ENCODE measurements at regions not wholly inside any gene's neighbourhood (a gene's known extent, or its start where the extent isn't known, plus 50 kb on each side); places are given as distances from the start of the nearest gene placed in this dataset.

GRCh38 chr14:84541018-84541417 lies 988.9 kb upstream of the FLRT2 start:
- no peak for DNase-seq
- intact Hi-C loops (cut with DNase I), result no loop called here

- intact Hi-C loops (cut with DNase I), result no loop called here
- DNase-seq, result no peak
These were observed 986.1 kb upstream of the FLRT2 start for GRCh38 chr14:84543859-84544258.

GRCh38 chr14:84544486-84545131 lies 985.3 kb upstream of the FLRT2 start:
- intact Hi-C loops (cut with DNase I), result no loop called here
- DNase-seq, result no peak

- intact Hi-C loops (cut with DNase I), result no loop called here
- DNase-seq, result no peak
These were observed 983.7 kb upstream of the FLRT2 start for GRCh38 chr14:84546236-84546635.

- DNase-seq, result no peak
These were observed 975.8 kb upstream of the FLRT2 start for GRCh38 chr14:84554136-84554535.

GRCh38 chr14:84555493-84555892 lies 974.5 kb upstream of the FLRT2 start:
- no peak for DNase-seq
- intact Hi-C loops (cut with DNase I), result no loop called here

More at GRCh38 chr14:84554136-84554535, 975.8 kb upstream of the FLRT2 start:
- intact Hi-C loops (cut with DNase I), result no loop called here

- intact Hi-C loops (cut with DNase I), result no loop called here
- DNase-seq, result no peak
These were observed 963.8 kb upstream of the FLRT2 start for GRCh38 chr14:84566109-84566508.

GRCh38 chr14:84575681-84576080 lies 954.3 kb upstream of the FLRT2 start:
- no peak for DNase-seq
- intact Hi-C loops (cut with DNase I), result no loop called here

- peak in 1 of 10 donors; percentile 70 for DNase-seq
- intact Hi-C loops (cut with DNase I), result no loop called here
These were observed 950.7 kb upstream of the FLRT2 start for GRCh38 chr14:84579292-84579691.

- intact Hi-C loops (cut with DNase I), result no loop called here
- DNase-seq, result no peak
These were observed 948.9 kb upstream of the FLRT2 start for GRCh38 chr14:84581041-84581440.

GRCh38 chr14:84584511-84584910 lies 945.4 kb upstream of the FLRT2 start:
- intact Hi-C loops (cut with DNase I), result no loop called here
- DNase-seq, result no peak

GRCh38 chr14:84591827-84592445 lies 938.0 kb upstream of the FLRT2 start:
- no peak for DNase-seq
- intact Hi-C loops (cut with DNase I), result no loop called here

- intact Hi-C loops (cut with DNase I), result no loop called here
- no peak for DNase-seq
These were observed 937.2 kb upstream of the FLRT2 start for GRCh38 chr14:84592770-84593169.

GRCh38 chr14:84610086-84610485 lies 919.9 kb upstream of the FLRT2 start:
- intact Hi-C loops (cut with DNase I), result no loop called here
- no peak for DNase-seq

GRCh38 chr14:84622357-84622756 lies 907.6 kb upstream of the FLRT2 start:
- intact Hi-C loops (cut with DNase I), result no loop called here
- DNase-seq, result no peak

- no peak for DNase-seq
- intact Hi-C loops (cut with DNase I), result no loop called here
These were observed 886.5 kb upstream of the FLRT2 start for GRCh38 chr14:84643446-84643845.

GRCh38 chr14:84646786-84647500 lies 883.0 kb upstream of the FLRT2 start:
- no peak for DNase-seq
- intact Hi-C loops (cut with DNase I), result no loop called here

GRCh38 chr14:84655014-84655413 lies 874.9 kb upstream of the FLRT2 start:
- peak in 2 of 10 donors; percentile 25 to 49 for DNase-seq
- intact Hi-C loops (cut with DNase I), result no loop called here

- intact Hi-C loops (cut with DNase I), result no loop called here
- no peak for DNase-seq
These were observed 872.0 kb upstream of the FLRT2 start for GRCh38 chr14:84657911-84658310.

- no peak for DNase-seq
These were observed 859.1 kb upstream of the FLRT2 start for GRCh38 chr14:84670796-84671195.

GRCh38 chr14:84671776-84672175 lies 858.2 kb upstream of the FLRT2 start:
- DNase-seq, result no peak
- intact Hi-C loops (cut with DNase I), result no loop called here

More at GRCh38 chr14:84670796-84671195, 859.1 kb upstream of the FLRT2 start:
- intact Hi-C loops (cut with DNase I), result no loop called here

- intact Hi-C loops (cut with DNase I), result no loop called here
- no peak for DNase-seq
These were observed 855.3 kb upstream of the FLRT2 start for GRCh38 chr14:84674636-84675035.

Data from posterior cingulate gyrus (tissue), 11 donors.